GM12892 (cell line): ENCODE measurements at regions not wholly inside any gene's neighbourhood (a gene's known extent, or its start where the extent isn't known, plus 50 kb on each side); places are given as distances from the start of the nearest gene placed in this dataset.

ENCODE experiments used
- POLR2A ChIP-seq: IDR thresholded peaks from 2 replicates; pipeline ENCODE4 v1.6.1; 2011; ENCODE audit warnings: low read depth, low read length, control low read depth
- POLR2AphosphoS5 ChIP-seq: IDR thresholded peaks from 2 replicates; pipeline ENCODE4 v1.6.1; 2011; ENCODE audit warnings: low read depth, low read length, control low read depth

GRCh38 chr14:22291406-22291805, 297.6 kb downstream of the DAD1 start:
- TF ChIP-seq POLR2A: no peak
- no peak for TF ChIP-seq POLR2AphosphoS5
